ENCODE measurements at regions not wholly inside any gene's neighbourhood (a gene's known extent, or its start where the extent isn't known, plus 50 kb on each side); places are given as distances from the start of the nearest gene placed in this dataset.

DNA sequence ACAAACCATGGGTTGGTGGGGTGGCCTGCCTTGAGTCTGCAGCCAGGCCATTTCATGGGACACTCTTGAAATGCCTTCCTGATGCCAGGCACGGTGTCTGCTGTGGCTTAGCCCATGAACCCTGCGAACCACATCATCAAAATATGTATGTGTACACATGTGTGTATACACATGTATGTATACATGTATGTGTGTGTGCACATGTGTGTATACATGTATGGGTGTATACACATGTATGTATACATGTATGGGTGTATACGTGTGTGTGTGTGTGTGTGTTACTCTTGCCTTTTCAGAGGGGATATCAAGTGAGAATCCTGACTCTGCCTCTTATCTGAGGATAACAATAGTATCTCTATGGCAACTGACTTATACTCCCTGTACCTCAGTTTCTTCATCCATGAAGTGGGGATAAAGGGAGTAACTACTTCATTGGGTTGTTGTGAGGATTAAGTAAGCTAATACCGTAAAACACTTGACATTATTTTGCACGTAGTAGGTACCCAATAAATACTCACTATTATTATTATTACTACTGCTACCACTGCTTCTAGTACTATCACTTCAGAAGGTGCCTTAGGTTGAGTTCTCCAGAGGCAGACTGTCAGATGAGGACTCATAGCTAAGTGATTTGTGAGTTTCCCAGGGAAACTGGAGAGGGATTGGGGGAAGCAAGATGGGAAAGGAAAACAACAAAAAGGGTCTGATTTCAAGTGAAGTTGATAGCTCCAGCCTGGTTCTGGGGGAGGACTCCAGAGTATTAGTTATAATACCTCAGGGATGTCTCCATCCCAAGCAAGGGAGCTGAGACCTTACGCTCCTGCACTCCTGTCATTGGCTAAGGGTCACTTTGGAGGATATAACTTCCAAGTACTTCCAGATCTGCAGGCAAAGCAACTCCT, 110.5 kb downstream of the VEGFA start:
- Histone ChIP-seq H3K36me3 (ENCODE audit: control insufficient read depth, insufficient read depth, low read length) (no peaks in the 10 kb centered on the region), H3K27ac (ENCODE audit: low read length) (no peak overlapping the region), H3K4me3 (ENCODE audit: low read length) (no peak overlapping the region), H3K4me1 (ENCODE audit: control insufficient read depth, insufficient read depth, low read length) (peaks cover 45% of the 10 kb centered on the region), H3K27me3 (ENCODE audit: control insufficient read depth, insufficient read depth, low read length) (no peaks in the 10 kb centered on the region), H3K9me3 (replicated peaks; ENCODE audit: control insufficient read depth, low read depth, low read length) (no peaks in the 10 kb centered on the region)
- WGBS (ENCODE audit: insufficient coverage), result no CpG with 5 or more reads among the region's 6 CpGs
- no peak for DNase-seq

DNA sequence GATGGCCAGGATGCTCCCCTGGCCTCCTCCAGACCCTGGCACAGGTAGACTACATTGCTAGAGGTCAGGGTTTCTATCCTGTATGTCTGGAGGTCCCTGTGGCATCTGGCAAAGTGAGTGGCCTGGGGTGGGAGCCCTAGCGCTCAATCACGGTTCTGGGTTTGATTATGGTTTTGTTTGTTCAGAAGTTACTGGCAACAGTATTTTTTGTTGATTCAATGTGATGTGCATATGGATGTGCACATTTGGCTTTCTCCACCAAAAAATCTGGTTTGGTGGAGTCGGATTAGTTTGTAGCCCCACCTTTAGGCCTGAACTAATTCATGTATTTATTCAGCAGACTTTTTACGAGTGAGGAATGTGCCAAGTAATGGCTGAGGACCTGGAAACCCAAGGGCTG, 109.7 kb downstream of the VEGFA start:
- Histone ChIP-seq H3K9me3 (replicated peaks; ENCODE audit: control insufficient read depth, low read depth, low read length) (no peaks in the 10 kb centered on the region), H3K4me1 (ENCODE audit: control insufficient read depth, insufficient read depth, low read length) (peaks cover 39% of the 10 kb centered on the region), H3K27ac (ENCODE audit: low read length) (no peak overlapping the region), H3K4me3 (ENCODE audit: low read length) (no peak overlapping the region), H3K27me3 (ENCODE audit: control insufficient read depth, insufficient read depth, low read length) (no peaks in the 10 kb centered on the region), H3K36me3 (ENCODE audit: control insufficient read depth, insufficient read depth, low read length) (no peaks in the 10 kb centered on the region)
- WGBS (ENCODE audit: insufficient coverage), result 93% methylated on average over 2 of the region's 4 CpGs
- no peak for DNase-seq

DNA sequence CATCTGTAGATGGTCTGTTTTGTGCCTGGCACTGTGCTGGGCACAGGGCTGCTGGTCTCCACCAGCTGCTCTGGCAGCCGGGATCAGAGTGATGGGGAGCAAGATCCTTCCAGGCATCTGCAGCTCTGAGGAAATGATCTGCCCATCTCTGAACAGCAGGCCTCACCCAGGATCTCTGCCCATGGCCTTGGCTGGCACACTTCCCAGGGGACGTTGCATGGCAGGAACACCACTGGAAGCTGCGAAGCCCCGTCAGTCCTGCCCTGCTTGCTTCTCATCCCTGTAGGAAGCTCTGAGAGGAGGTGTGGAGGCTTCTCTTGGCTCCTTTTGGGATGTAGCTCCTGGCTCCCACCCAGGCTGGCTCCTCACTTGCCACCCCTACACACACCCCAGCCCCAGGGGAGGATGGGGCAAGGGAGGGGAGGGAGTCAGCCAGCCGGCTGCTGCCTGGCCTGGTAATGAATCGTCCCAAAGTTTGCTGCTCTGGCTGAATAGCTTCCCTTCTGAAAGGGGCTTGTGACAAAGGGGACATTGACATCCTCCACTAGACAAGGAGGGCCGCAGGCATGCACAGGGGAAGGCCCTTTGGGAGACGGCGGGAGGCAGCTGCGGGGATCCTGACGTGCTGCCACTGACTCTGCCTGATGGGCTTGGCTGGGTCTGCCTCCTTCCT, 108.9 kb downstream of the VEGFA start:
- Histone ChIP-seq H3K4me3 (ENCODE audit: low read length) (no peak overlapping the region), H3K4me1 (ENCODE audit: control insufficient read depth, insufficient read depth, low read length) (peaks cover 31% of the 10 kb centered on the region), H3K9me3 (replicated peaks; ENCODE audit: control insufficient read depth, low read depth, low read length) (no peaks in the 10 kb centered on the region), H3K36me3 (ENCODE audit: control insufficient read depth, insufficient read depth, low read length) (no peaks in the 10 kb centered on the region), H3K27ac (ENCODE audit: low read length) (no peak overlapping the region), H3K27me3 (ENCODE audit: control insufficient read depth, insufficient read depth, low read length) (peaks cover 2% of the 10 kb centered on the region)
- DNase-seq, result peak; percentile 45
- 62% methylated on average over 5 of the region's 11 CpGs for WGBS (ENCODE audit: insufficient coverage)

DNA sequence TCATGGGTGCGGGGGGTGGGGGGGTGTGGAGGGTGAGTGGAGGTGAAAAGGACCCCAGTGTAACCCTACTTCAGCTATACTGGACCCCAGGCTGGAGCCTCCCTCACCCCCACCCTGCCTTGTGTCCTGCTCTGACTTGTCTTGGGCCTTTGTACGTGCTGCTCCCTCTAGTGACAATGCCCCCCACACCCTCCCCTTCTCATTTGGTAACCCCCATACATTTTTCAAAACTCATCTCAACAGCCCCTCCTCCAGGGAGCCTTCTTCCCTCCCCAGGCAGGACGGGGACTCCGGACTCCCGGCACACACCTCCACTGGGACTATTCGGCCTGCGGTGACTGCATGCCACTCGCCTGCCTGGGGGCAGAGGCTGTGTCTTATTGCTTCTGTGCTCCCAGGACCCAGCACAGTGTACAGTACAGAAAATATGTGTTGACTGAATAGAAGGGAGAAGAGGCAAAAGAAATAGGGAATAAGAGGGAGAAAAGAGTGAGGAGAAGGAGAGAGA, 108.2 kb downstream of the VEGFA start:
- H3K4me1 ChIP-seq (ENCODE audit: control insufficient read depth, insufficient read depth, low read length), result peaks cover 28% of the 10 kb centered on the region
- H3K36me3 ChIP-seq (ENCODE audit: control insufficient read depth, insufficient read depth, low read length), result no peaks in the 10 kb centered on the region
- no peak for DNase-seq
- 74% methylated on average over 3 of the region's 8 CpGs for whole genome bisulfite sequencing (ENCODE audit: insufficient coverage)
- H3K27me3 ChIP-seq (ENCODE audit: control insufficient read depth, insufficient read depth, low read length), result peaks cover 2% of the 10 kb centered on the region
- no peak overlapping the region for H3K4me3 ChIP-seq (ENCODE audit: low read length)
- no peak overlapping the region for H3K27ac ChIP-seq (ENCODE audit: low read length)
- no peaks in the 10 kb centered on the region for H3K9me3 ChIP-seq (replicated peaks; ENCODE audit: control insufficient read depth, low read depth, low read length)

DNA sequence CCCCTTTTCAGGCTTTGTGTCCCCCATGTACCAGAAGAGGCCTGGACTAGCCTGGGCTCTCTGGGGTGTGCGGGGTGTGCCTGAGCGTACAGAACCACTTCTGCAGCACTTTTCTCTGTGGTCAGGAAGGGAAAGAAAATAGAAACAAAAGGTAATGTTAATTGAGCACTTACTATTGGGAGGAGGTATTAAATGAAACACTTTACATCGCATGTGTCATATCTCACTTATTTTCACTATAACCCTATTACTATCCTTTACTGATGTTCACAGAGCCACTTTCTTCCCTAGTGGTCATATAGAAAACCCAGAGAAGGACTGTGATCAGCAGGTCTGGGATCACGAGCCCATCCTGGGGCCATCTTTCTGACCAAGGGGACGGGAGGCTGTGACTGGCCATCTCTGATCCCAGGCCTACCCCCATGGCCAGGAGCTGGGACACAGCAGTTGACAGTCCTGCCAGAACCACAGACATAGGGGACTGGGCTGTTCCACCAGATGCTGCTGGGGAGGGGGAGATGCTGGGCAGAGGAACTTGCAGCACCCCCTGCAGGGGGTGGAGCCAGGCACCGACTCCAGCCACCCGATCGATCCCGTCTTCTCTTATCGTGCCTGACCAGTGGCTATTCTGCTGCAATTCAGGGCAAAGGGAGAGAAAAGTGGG, 107.6 kb downstream of the VEGFA start:
- no peak overlapping the region for H3K27ac ChIP-seq (ENCODE audit: low read length)
- no peaks in the 10 kb centered on the region for H3K9me3 ChIP-seq (replicated peaks; ENCODE audit: control insufficient read depth, low read depth, low read length)
- WGBS (ENCODE audit: insufficient coverage), result 71% methylated on average over 4 of the region's 10 CpGs
- H3K4me1 ChIP-seq (ENCODE audit: control insufficient read depth, insufficient read depth, low read length), result peaks cover 28% of the 10 kb centered on the region
- DNase-seq, result no peak
- H3K27me3 ChIP-seq (ENCODE audit: control insufficient read depth, insufficient read depth, low read length), result peaks cover 2% of the 10 kb centered on the region
- H3K36me3 ChIP-seq (ENCODE audit: control insufficient read depth, insufficient read depth, low read length), result no peaks in the 10 kb centered on the region
- H3K4me3 ChIP-seq (ENCODE audit: low read length), result no peak overlapping the region

DNA sequence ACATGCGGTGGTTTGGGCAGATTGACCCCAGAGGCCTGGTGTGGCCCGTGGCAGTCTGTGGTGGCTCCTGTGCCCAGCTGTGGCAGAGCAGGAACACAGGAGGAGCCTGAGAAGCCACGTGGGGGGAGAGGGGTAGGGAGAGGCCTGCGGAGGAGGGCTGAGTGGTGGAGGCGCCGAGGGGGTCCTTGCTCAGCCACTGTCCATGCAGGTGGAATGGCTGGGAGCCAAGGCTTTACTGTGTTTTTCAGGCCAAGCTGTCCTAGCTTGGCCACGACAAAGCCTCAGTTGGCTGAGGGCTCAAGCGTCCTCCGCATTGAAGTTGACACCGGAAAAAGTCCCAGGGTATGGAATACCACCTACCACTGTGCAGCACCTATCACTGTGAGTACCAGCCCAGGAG, 107.0 kb downstream of the VEGFA start:
- Histone ChIP-seq H3K27me3 (ENCODE audit: control insufficient read depth, insufficient read depth, low read length) (peaks cover 6% of the 10 kb centered on the region), H3K9me3 (replicated peaks; ENCODE audit: control insufficient read depth, low read depth, low read length) (no peaks in the 10 kb centered on the region), H3K4me3 (ENCODE audit: low read length) (no peak overlapping the region), H3K4me1 (ENCODE audit: control insufficient read depth, insufficient read depth, low read length) (peaks cover 28% of the 10 kb centered on the region), H3K36me3 (ENCODE audit: control insufficient read depth, insufficient read depth, low read length) (no peaks in the 10 kb centered on the region), H3K27ac (ENCODE audit: low read length) (no peak overlapping the region)
- WGBS (ENCODE audit: insufficient coverage), result 35% methylated on average over 5 of the region's 10 CpGs
- DNase-seq, result no peak

DNA sequence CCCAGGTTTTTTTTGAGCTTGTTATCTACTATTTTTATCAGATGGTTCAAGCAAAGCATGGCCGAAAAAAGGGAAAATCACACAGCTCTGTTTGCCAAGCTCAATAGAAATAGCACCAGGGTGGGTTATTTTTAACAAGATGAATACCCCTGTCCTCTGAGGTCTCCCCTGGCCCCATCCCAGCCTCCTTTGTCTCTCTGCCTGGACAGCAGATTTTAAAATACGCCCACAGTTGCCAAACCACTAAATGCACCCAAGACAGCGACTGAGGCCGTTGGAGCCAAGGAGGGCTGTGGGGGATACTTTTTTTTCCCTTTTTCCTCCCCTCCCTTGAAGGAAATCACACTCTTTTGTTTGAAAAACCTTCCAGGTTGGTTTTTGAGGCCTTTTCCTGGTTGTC, 106.6 kb downstream of the VEGFA start:
- Histone ChIP-seq H3K4me3 (ENCODE audit: low read length) (no peak overlapping the region), H3K36me3 (ENCODE audit: control insufficient read depth, insufficient read depth, low read length) (no peaks in the 10 kb centered on the region), H3K27ac (ENCODE audit: low read length) (no peak overlapping the region), H3K27me3 (ENCODE audit: control insufficient read depth, insufficient read depth, low read length) (peaks cover 6% of the 10 kb centered on the region), H3K9me3 (replicated peaks; ENCODE audit: control insufficient read depth, low read depth, low read length) (no peaks in the 10 kb centered on the region), H3K4me1 (ENCODE audit: control insufficient read depth, insufficient read depth, low read length) (peaks cover 25% of the 10 kb centered on the region)
- no CpG with 5 or more reads among the region's 4 CpGs for WGBS (ENCODE audit: insufficient coverage)
- DNase-seq, result peak; percentile 68

DNA sequence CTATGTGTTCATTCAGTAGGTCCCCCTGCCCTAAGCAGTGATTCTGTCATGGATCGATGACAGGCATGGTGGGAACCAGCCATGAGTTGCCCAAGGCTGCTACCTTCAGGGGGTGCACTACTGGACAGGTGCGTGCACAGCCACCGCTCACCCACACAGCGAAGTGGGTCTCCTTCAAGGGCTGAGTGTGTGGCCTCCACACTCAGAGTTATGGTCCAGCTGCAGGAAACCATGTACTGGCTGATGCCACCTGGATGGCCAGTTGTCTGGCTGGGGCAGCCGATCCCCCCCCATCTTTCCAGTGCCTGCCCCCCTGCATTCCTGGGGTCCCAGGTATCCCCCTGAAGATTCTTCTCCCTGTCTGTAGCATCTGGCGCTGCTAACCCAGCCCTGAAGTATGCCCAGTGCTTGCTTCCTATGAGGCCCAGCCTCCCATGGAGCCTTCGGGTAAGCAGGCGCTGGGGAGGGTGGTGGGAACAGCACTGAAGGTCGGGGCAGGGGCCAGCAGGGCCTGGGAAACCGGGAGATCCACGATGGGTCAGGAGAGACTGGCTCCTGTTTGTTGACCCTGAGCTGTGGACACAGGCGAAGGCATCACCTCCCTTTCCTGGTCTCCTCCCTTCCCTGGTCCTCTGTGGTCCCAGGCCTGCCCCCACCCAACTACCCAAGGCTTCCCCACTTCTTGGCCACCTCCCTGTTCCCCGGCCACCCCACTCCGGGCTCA, 106.0 kb downstream of the VEGFA start:
- WGBS (ENCODE audit: insufficient coverage), result 80% methylated on average over 11 of the region's 14 CpGs
- Histone ChIP-seq H3K27ac (ENCODE audit: low read length) (no peak overlapping the region), H3K36me3 (ENCODE audit: control insufficient read depth, insufficient read depth, low read length) (no peaks in the 10 kb centered on the region), H3K27me3 (ENCODE audit: control insufficient read depth, insufficient read depth, low read length) (peaks cover 6% of the 10 kb centered on the region), H3K4me1 (ENCODE audit: control insufficient read depth, insufficient read depth, low read length) (peaks cover 25% of the 10 kb centered on the region), H3K4me3 (ENCODE audit: low read length) (no peak overlapping the region), H3K9me3 (replicated peaks; ENCODE audit: control insufficient read depth, low read depth, low read length) (no peaks in the 10 kb centered on the region)
- DNase-seq, result no peak

DNA sequence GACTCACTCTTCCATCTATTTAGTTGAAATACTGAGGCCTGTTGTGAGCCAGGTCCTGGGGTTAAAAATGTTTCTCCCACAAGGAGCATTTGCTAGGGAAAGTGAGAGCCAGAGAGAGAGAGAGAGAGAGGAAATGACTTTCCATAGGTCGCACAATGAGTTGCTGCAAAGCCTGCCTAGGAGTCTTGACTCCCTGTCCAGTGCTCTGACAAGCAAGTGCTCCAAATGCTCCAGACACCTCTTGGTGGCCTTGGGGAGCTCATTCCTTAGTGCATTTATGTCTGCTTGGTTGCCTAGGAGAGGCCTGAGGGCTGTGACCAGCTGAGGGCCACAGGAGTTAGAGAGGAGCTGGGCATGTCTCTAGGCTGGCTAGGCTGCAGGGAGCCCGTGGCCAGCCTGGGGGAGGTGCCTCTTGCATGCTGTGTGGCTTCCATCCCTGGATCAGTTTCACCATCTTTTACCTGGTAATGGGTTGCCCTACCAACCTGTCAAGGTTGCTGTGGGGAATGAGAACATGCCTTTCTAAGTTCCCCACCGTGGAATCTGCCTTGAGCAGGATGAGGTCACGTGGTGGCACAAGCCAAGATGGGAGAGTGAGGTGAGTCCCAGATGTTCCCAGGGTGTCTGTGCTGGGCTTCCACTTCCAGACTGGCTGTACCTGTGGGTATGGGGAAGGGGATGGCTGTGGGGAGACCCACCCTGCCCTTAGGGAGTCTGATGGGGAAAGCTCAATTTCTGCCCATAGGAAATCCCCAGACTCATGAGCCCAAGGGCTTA, 105.0 kb downstream of the VEGFA start:
- H3K27ac ChIP-seq (ENCODE audit: low read length), result no peak overlapping the region
- H3K27me3 ChIP-seq (ENCODE audit: control insufficient read depth, insufficient read depth, low read length), result peaks cover 6% of the 10 kb centered on the region
- H3K36me3 ChIP-seq (ENCODE audit: control insufficient read depth, insufficient read depth, low read length), result no peaks in the 10 kb centered on the region
- H3K4me3 ChIP-seq (ENCODE audit: low read length), result no peak overlapping the region
- H3K4me1 ChIP-seq (ENCODE audit: control insufficient read depth, insufficient read depth, low read length), result peaks cover 26% of the 10 kb centered on the region
- 61% methylated on average over 4 of the region's 4 CpGs for WGBS (ENCODE audit: insufficient coverage)
- DNase-seq, result no peak
- H3K9me3 ChIP-seq (replicated peaks; ENCODE audit: control insufficient read depth, low read depth, low read length), result no peaks in the 10 kb centered on the region

All from muscle of leg (tissue), 3 donors.